ENCODE measurements at regions not wholly inside any gene's neighbourhood (a gene's known extent, or its start where the extent isn't known, plus 50 kb on each side); places are given as distances from the start of the nearest gene placed in this dataset.

DNA sequence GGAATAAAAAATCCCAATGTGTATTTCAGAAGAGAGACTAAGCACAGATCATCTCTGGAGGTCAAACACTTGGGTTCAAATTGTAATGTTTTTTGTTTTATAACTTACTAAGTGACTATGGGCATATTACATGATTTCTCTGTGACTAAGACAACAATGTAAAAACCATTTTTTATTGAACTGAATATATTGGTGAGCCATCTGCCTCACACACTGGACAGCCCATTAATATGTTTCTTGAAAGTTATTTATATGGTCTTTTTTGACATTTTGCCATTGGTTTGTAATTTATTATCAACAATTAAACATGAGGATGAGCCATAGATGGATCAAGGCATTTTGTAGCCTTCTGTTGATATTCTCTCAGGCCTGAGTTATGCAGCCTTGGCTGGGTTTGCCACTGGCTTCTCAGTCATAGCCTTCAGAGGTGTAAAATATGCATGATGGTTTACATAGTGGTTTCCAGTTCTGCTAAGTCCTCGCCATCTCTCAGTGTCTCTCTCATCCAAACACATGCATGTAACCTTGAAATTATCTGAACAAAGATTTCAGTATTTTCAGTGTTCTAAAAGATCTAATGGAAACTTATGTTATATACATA lies 997.2 kb downstream of the DIPK2A start:
- no peak for TF ChIP-seq POLR2A (IDR thresholded peaks at IDR 0.05; ENCODE audit: low read depth, low read length)
- no peak for TF ChIP-seq POLR2AphosphoS5 (IDR thresholded peaks at IDR 0.05; ENCODE audit: low read depth, low read length)
